Ishikawa (cell line): ENCODE measurements at regions not wholly inside any gene's neighbourhood (a gene's known extent, or its start where the extent isn't known, plus 50 kb on each side); places are given as distances from the start of the nearest gene placed in this dataset.

Experiments used
- CEBPB ChIP-seq: IDR thresholded peaks from 2 replicates; pipeline ENCODE4 v1.6.1; 2012
- CREB1 ChIP-seq: IDR thresholded peaks from 2 replicates; pipeline ENCODE4 v1.6.1; 2012; ENCODE audit warnings: low read depth
- EGR1 ChIP-seq: IDR thresholded peaks from 2 replicates; pipeline ENCODE4 v1.6.1; 2012
- EP300 ChIP-seq: IDR thresholded peaks from 2 replicates; pipeline ENCODE4 v1.6.1; 2012; ENCODE audit warnings: borderline replicate concordance
- FOXM1 ChIP-seq: IDR thresholded peaks from 2 replicates; pipeline ENCODE4 v1.6.1; 2012; ENCODE audit warnings: low read depth, borderline replicate concordance
- MAX ChIP-seq: IDR thresholded peaks from 2 replicates; pipeline ENCODE4 v1.6.1; 2012
- NFIC ChIP-seq: IDR thresholded peaks from 2 replicates; pipeline ENCODE4 v1.6.1; 2012
- RAD21 ChIP-seq: IDR thresholded peaks from 2 replicates; pipeline ENCODE4 v1.6.1; 2012; ENCODE audit warnings: low read depth
- REST ChIP-seq: IDR thresholded peaks from 2 replicates; pipeline ENCODE4 v1.6.1; 2012; ENCODE audit warnings: low read depth, mild to moderate bottlenecking
- TAF1 ChIP-seq: IDR thresholded peaks from 2 replicates; pipeline ENCODE4 v1.6.1; 2012; ENCODE audit warnings: low read depth, mild to moderate bottlenecking
- TCF12 ChIP-seq: IDR thresholded peaks from 2 replicates; pipeline ENCODE4 v1.6.1; 2012; ENCODE audit warnings: low read depth
- TEAD4 ChIP-seq: IDR thresholded peaks from 2 replicates; pipeline ENCODE4 v1.6.1; 2012
- USF1 ChIP-seq: IDR thresholded peaks from 2 replicates; pipeline ENCODE4 v1.6.1; 2012
- YY1 ChIP-seq: IDR thresholded peaks from 2 replicates; pipeline ENCODE4 v1.6.1; 2012; ENCODE audit warnings: low read depth
- ZBTB7A ChIP-seq: IDR thresholded peaks from 2 replicates; pipeline ENCODE4 v1.6.1; 2012; ENCODE audit warnings: low read depth

GRCh38 chr4:28146191-28146590, 1285.5 kb downstream of the STIM2 start:
- no peak for TF ChIP-seq REST
- TF ChIP-seq NFIC = no peak
- TF ChIP-seq CREB1 = no peak
- TF ChIP-seq TAF1 = no peak
- TF ChIP-seq MAX = no peak
- no peak for TF ChIP-seq YY1
- TF ChIP-seq EGR1 = no peak
- no peak for TF ChIP-seq FOXM1
- no peak for TF ChIP-seq EP300
- TF ChIP-seq TEAD4 = no peak
- TF ChIP-seq USF1 = no peak
- no peak for TF ChIP-seq RAD21
- TF ChIP-seq TCF12 = no peak
- TF ChIP-seq CEBPB = no peak
- no peak for TF ChIP-seq ZBTB7A

GRCh38 chr4:28148221-28148620, 1287.6 kb downstream of the STIM2 start:
- TF ChIP-seq CEBPB (no peak), USF1 (no peak), MAX (no peak), FOXM1 (no peak), TEAD4 (no peak), RAD21 (no peak), EP300 (no peak), TAF1 (no peak), YY1 (no peak), EGR1 (no peak), CREB1 (no peak), NFIC (no peak)

- no peak for TF ChIP-seq REST
- no peak for TF ChIP-seq EGR1
- no peak for TF ChIP-seq NFIC
- TF ChIP-seq RAD21 = no peak
- TF ChIP-seq CEBPB = no peak
- no peak for TF ChIP-seq TCF12
- no peak for TF ChIP-seq CREB1
- TF ChIP-seq TAF1 = no peak
- TF ChIP-seq MAX = no peak
- no peak for TF ChIP-seq ZBTB7A
- no peak for TF ChIP-seq FOXM1
- TF ChIP-seq EP300 = no peak
Observed at GRCh38 chr4:28149762-28150161, 1289.1 kb downstream of the STIM2 start.

- no peak for TF ChIP-seq MAX
- TF ChIP-seq FOXM1 = no peak
- no peak for TF ChIP-seq EGR1
- no peak for TF ChIP-seq CEBPB
- no peak for TF ChIP-seq NFIC
- no peak for TF ChIP-seq REST
- TF ChIP-seq ZBTB7A = no peak
- no peak for TF ChIP-seq CREB1
- no peak for TF ChIP-seq TEAD4
- no peak for TF ChIP-seq RAD21
- no peak for TF ChIP-seq TAF1
- no peak for TF ChIP-seq USF1
- TF ChIP-seq TCF12 = no peak
- no peak for TF ChIP-seq EP300
- no peak for TF ChIP-seq YY1
Observed at GRCh38 chr4:28151314-28151713, 1290.7 kb downstream of the STIM2 start.
